ENCODE measurements at regions not wholly inside any gene's neighbourhood (a gene's known extent, or its start where the extent isn't known, plus 50 kb on each side); places are given as distances from the start of the nearest gene placed in this dataset.

DNA sequence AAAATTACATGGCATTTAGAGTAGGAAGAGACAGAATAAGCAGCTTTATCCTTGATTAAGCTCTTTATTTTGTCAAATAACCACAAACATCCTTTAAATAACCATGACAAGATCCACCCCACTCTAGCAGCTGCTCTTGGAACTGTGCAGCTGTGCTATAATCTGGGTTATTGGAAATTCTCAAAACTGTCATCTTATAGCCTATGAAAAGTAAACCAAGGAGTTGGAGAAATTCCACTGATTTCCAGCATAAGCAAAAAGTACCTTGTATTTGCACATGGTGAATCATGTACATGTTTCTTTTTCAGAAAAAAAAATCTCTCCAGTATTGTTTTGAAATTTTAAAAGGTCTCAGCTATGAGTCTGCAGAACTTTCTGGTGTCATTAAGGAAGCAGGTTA is 88.8 kb upstream of the ABI3BP start:
- no peak for DNase-seq (ENCODE audit: low spot score)

DNA sequence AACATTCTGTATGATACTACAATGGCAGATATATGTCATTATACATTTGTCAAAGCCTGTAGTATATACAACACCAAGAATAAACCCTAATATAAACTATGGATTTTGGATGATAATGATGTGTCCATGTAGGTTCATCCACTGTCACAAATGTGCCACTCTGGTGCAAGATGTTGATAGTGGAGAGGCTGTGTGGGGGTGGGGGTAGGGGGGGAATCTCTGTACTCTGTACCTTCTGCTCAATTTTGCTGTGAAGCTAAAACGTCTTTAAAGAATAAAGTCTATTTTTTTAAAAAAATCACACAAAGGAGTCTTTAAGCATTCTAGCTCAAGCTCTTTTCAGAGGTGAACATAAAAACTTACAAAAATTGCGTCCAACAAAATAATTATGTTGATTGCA is 88.2 kb upstream of the ABI3BP start:
- DNase-seq (ENCODE audit: low spot score): no peak

DNA sequence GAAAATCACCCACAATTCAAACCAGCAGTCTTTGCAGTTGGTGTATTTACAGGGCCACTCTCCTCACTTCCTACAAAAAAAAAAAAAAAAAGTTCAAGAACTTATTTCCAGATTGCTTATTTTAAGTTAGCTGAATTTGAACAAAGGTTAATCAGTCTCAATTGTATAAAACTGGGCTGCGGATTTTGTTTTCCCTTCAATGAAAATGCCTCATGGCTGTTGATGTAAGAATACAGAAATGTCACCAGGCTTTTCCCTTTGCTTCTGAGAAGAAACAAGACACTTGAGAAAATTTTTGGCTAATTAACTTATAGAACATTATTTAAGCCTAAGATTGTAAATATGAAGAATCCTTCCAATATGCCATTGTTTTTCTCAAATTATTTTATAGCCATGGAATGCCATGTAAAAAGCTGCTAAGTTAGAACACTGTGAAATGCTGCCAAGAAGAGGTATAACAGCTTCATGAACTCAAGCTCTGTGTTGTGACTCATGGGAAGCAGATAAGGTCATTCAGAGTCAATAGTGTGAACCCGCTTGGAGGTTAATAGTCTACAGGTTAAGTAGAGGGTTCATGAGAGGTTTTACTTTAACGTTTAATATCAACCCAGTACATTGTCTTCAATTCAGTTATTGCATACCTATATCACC is 84.3 kb upstream of the ABI3BP start:
- DNase-seq (ENCODE audit: low spot score): no peak

DNA sequence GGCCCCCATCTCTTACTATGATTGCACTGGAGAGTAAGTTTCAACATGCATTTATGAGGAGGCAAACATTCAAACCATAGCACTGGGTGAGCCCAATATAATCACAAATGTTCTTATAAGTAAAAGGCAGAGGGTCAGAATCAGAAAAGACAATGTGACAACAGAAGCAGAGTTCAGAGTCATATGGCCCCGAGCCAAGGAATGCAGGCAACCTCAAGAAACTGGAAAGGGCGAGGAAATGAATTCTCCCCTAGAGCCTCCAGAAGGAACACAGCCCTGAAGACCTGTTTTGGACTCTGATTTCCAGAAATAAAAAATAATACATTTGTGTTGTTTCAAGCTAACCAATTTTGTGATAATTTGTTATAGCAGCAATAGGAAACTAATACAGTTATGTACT is 81.3 kb upstream of the ABI3BP start:
- DNase-seq (ENCODE audit: low spot score): no peak

DNA sequence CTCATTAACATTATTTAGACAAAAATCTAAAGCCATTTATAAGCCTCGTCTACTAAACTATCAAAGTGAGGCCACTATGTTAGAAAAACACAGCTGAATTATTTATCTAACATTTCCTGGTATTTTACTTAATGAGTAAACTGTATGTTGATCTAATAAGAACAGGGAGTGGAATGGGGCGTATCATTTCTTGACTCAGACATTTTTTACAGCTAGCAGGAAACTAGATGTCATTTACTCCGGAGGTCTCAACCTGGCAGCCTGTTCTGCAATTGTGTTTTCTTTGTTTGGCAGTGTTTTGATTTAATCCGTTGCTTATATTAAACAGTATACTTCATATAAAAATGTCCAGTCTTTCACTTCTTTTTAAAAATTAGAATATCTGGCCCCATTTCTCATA is 79.1 kb upstream of the ABI3BP start:
- no peak for DNase-seq (ENCODE audit: low spot score)

DNA sequence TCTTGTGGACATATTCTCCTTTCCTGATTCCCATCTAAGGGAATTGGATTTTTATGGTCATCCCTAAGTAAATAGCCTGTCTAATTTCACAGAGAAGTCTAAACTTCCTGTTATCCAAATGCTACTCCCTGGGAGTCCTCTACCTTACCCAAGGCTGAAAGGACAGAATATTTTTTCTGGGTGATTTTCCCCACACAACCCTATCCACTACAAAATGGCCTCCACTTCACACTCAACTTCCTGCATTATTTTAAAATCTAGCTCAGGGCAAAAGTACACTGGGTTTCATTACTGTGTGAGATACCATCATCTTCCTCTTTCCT is 77.5 kb upstream of the ABI3BP start:
- DNase-seq (ENCODE audit: low spot score): no peak

DNA sequence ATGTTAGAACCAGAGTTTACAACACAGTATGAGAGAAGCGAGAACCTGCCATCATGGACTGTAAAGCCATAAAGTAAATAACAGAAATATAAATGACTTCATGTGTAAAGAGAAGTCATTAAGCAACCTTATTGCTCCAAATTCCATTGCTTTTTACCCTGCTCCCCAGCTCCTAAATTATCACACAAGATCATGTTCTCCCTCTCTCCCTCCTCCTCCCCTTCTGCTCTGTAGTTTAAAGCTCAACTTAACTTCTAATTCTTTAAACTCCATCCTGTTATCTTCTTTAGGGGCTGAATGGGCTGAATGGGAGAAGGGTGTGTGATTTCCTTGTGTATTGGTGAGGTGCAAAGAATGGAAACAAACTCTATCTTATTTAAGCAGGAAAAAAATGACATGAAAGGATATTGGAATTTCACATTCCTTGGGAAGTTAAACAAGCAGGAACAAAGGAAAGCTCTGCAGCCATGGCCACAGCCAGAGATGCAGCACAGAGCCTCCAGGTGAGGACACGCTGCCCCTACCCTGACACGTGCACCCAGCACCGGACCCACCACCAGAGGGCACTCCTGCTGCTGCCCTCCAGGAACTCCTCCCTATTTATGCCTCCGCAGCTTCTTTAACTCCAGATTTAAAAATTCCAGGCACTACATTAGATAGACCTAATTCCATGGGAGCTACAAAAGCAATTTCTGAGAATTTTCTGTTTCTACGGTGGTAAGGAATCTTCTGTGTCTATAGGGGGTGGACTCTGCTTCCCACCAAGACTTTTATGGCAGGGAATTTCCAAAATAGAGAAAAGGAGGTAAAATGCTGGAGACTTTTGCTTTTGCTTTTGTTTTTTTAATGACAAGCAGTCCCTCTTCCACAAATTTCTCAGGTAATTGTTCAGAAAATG is 76.9 kb upstream of the ABI3BP start:
- no peak for DNase-seq (ENCODE audit: low spot score)

DNA sequence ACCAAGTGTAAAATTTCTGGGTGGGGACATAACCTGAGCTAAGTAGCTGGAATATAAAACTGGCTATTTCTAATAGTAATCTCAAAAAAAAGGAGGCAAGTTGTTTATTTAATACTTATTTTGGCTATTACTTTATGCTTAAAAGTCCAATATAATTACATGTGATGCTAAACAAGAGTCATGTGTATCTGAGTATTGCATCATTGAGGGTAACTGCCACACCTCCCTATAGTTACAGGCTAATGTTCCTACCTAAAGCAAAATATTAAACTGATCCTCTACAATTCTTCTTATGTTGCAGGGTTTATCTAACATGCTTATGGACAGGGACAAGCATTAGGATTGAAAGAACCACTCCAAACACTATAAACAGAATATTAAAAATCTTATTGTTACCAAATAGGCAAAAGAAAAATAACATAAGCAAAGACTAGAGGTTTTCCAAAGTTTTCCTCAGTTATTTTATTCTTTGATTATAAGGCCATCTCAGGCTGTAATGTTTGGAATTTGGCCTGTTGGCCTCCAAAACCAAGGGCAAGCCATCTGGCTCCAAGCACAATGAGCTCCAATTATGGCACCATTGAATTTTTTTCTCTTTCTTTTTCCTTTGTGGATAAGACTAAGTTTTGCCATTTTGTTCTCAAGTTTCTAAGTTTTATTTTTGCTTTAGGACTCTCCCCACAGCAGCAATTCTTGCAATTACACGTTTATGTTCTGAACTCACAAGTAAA is 75.8 kb upstream of the ABI3BP start:
- DNase-seq (ENCODE audit: low spot score): no peak

DNA sequence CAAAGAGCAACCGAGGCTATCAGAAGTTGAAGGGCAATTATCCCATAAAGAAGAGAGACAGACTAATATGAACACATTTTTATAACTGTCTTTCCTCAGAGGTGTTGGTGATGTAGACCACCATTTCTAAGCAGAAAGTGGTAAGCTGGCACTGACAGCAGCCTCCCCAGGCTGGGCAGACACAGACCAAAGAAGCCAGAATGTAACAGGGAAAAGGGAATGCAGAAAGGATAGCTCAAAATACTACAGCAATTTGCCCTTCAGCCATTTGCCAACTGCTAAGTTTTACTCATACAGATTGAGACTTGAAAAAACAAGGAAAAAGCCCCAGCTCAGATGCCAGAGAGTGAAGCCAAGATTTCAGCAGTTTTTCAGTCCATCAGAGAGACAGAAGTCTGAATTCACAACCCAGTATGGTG is 73.5 kb upstream of the ABI3BP start:
- peak; percentile 5 for DNase-seq (ENCODE audit: low spot score)

DNA sequence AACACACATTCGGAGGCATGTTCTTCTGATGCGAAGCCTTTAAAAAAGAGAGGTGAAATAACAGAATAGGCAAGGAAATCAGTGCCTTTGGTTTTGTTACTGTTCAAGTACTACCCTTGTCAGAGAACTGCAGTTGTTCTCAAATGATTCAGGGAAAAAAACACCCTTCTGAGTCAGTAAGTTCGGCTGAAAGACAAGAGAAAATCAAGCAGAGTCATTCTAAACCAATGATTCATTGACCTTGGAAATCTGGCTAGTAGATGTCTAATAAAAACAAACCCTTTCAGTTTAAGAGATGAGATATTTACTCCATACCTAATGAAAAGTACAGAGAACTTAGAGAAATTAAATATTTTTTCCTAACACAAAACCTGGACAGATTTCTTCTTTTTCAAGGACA is 72.7 kb upstream of the ABI3BP start:
- DNase-seq (ENCODE audit: low spot score): no peak

DNA sequence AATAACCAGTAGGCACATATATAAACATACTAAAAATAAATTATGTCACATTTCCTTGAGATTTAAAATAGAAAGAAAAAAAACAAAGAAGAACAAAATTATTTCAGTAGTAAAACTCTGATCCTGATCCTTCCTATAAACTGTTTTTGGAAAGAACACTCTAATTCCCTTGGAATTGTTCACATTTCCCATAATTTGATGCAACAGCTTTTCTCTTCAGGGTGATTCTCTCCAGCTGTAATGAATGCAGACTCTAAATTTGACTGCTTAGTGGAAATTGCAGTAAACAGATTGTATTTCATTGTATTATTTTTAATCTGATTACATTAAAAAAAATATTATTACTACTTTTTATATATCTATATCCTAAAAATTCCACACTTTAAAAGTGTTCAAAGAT is 70.2 kb upstream of the ABI3BP start:
- no peak for DNase-seq (ENCODE audit: low spot score)

DNA sequence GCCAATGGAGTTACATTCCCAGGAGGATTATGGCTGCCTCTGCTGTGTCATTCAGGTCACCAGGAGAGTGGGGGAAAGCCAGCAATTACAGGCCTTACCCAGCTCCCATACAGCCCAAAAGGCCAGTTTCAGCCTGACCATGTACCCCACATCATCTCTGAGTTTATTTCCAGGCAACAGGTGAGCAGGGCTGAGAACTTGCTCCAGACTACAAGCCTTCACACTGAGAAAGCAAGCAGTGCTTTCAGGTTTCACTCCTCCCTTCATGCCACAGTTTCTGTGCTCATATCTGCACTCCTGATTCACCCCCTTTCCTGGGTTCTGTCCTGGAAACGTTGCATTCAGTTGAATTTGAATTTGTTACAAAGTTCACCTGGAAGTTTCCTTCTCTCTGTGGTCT is 68.1 kb upstream of the ABI3BP start:
- no peak for DNase-seq (ENCODE audit: low spot score)

DNA sequence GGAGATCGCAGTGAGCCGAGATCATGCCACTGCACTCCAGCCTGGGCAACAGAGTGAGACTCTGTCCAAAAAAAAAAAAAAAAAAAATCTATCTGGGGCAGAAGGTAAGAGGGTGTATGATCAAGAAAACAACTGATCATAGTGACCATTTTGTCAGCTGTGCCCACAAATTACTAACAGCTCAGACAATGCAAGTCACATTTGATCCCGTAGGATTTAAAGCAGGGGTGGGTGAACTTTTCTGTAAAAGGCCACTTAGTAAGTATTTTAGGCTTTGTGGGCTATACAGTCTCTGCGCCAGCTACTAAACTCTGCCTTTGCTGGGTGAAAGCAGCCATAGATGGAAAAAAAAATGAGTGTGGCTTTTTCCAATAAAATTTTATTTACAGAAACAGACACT is 57.6 kb upstream of the ABI3BP start:
- DNase-seq (ENCODE audit: low spot score): no peak

DNA sequence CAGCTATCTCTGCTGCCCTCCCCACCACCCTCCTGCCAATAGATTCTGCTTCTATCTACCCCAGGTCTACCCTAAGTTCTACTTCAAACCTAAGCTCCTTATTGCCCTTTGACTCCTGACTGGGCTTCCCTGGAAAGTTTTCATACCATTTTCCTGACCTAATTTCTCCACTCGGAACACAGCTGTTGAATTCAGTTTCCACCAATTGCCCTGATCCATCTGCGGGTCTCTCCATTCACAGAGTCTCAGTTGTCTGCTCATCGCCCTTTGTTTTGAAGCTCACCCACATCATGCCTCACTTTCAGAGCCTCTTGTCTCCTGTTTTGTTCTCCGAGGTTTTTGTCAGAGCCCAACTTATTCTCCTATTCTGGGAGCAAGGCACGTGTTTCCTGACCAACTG is 56.8 kb upstream of the ABI3BP start:
- no peak for DNase-seq (ENCODE audit: low spot score)

DNA sequence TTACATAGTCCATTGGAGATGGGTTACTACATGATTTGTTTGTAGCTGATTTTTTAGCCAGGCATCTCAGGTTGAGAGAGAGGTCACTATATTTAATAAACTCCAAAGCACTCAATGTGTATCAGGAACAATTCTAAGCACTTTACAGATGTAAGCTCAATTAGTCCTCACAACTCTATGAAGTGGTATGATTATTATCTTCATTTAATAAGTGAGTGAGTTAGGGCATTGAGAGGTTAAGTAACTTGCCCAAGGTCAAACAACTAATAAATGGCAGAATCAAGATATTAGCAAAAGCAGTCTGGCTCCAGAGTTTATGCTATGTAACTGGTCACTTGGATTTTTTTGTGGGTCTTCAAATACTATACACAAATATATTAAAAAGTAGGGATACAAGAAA is 56.3 kb upstream of the ABI3BP start:
- no peak for DNase-seq (ENCODE audit: low spot score)

DNA sequence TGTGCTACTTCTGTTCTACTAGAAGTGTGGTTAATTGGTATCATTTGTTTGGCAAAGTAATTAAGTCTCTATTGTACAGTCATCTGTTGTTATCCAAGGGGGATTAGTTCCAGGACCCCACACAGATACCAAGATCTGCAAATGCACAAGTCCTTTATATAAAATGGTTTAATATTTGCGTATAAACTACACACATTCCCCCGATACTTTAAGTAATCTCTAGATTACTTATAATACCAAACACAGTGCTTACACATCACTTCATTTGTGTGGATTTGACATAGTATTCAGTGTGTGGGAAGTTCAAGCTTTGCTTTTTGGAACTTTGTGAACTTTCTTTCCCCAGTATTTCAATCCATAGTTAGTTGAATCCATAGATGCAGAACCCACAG is 50.5 kb upstream of the ABI3BP start:
- no peak for DNase-seq (ENCODE audit: low spot score)

DNA sequence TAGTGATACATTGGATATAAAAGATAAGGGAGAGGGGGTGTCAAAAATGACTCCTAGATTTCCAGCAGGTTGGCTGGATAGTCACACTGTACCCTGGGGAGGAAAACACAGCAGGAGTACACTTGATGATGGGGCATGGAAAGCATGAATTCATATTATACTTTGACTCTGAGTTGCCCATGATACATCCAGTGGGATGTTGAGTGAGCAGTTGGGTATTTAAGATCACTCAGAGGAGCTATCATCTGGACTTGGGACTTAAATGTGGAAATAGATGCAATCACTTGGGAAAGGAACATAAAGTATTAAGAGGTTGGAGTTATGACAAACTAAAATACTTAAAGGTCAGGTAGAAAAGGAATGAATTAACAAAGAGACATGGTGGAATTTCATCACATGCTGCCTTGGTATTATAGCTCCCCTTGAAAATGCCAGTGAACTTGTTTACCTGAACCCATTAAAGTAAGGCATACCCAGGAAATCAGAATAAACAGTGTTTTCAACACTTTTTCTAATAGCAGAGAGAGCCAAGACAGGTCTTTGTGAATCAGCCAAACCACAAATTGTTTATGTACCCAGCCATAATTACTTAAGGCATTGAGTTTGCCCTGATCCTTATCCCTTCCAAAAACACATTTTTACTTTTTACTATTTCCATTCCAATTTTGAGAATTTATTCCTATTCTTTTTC is 49.9 kb upstream of the ABI3BP start:
- no peak for DNase-seq (ENCODE audit: low spot score)

Data from Ammon's horn (tissue), 1 donor.